Effector memory CD8-positive, alpha-beta T cell (primary cell): ENCODE measurements at regions not wholly inside any gene's neighbourhood (a gene's known extent, or its start where the extent isn't known, plus 50 kb on each side); places are given as distances from the start of the nearest gene placed in this dataset.

Experiments
- ATAC-seq: fragments of 150-1000 bp; cut with Tn5 transposase; replicated peaks from 2 replicates; pipeline ENCODE4 v1.10.0; 2021; ENCODE audit warnings: mild to moderate bottlenecking, moderate library complexity
- DNase-seq, 3 experiments: peaks; one replicate each; pipeline ENCODE4 v3.0.0; 2021
- H3K27ac Mint-ChIP-seq, 2 donors: one replicate each; pipeline ENCODE4 v1.8.0; 2022; ENCODE audit warnings: mild to moderate bottlenecking in 2 of 2, mixed read lengths in 2 of 2, moderate library complexity in 2 of 2
- H3K27me3 Mint-ChIP-seq, 2 donors: one replicate each; pipeline ENCODE4 v1.8.0; 2022; ENCODE audit warnings: mixed read lengths in 2 of 2
- H3K36me3 Mint-ChIP-seq: one replicate; pipeline ENCODE4 v1.8.0; 2022; ENCODE audit warnings: mild to moderate bottlenecking, moderate library complexity, mixed read lengths; ENCODE audit not compliant: insufficient read depth
- H3K4me1 Mint-ChIP-seq, 2 donors: one replicate each; pipeline ENCODE4 v1.8.0; 2022; ENCODE audit warnings: low read depth in 2 of 2, mixed read lengths in 2 of 2
- H3K4me3 Mint-ChIP-seq, 2 donors: one replicate each; pipeline ENCODE4 v1.8.0; 2022; ENCODE audit warnings: mild to moderate bottlenecking in 2 of 2, mixed read lengths in 2 of 2, moderate library complexity in 2 of 2
- H3K9me3 Mint-ChIP-seq, 2 donors: one replicate each; pipeline ENCODE4 v1.8.0; 2022; ENCODE audit warnings: mixed read lengths in 2 of 2

DNA sequence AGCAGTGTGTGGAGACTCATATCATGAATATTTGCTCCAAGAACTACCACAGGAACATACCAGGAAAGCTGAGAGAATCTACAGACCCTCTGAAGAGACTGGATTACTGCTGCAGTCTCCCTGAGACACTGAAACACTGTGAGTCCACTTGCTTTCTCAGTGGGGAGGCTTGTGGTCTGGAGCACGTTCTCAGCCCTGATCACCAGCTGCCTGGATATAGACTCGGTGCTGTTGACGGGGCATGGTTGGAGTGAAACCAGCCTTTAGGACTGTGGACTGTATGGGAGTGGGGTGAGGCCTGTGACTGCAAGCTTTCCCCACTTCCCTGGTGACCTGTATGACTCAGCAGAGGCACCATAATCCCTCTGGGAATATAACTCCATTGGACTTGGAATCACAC, 525.8 kb upstream of the FBXO33 start:
- DNase-seq (no peak), ATAC-seq (no peak)
- Mint-ChIP-seq H3K4me3 (no peak overlapping the region), H3K36me3 (no peaks in the 10 kb centered on the region), H3K9me3 (peaks cover 14 to 29% of the 10 kb centered on the region in 2 donors), H3K4me1 (no peaks in the 10 kb centered on the region), H3K27ac (no peak overlapping the region), H3K27me3 (no peaks in the 10 kb centered on the region)

DNA sequence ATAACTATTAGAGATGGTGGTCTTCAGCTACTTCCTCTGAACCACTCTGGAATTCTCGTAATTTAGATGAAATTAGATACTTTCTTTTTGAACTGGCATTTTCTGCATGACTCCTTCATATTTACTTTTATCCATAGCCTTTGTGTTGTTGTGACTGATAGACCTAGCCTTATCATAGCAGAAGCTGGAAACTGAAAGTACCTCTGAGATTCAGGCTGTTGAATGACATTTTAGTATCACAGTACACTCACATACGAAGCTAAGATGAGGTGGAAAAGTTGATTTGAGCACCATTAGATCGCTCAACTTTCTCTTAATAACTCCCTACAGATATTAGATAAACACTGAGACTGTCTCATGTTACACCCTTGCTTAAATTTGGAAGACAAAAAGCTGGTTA, 525.1 kb upstream of the FBXO33 start:
- Mint-ChIP-seq H3K27me3 (no peaks in the 10 kb centered on the region), H3K27ac (no peak overlapping the region), H3K9me3 (peaks cover 16 to 22% of the 10 kb centered on the region in 2 donors), H3K4me3 (no peak overlapping the region), H3K36me3 (no peaks in the 10 kb centered on the region), H3K4me1 (no peaks in the 10 kb centered on the region)
- DNase-seq (no peak), ATAC-seq (no peak)

DNA sequence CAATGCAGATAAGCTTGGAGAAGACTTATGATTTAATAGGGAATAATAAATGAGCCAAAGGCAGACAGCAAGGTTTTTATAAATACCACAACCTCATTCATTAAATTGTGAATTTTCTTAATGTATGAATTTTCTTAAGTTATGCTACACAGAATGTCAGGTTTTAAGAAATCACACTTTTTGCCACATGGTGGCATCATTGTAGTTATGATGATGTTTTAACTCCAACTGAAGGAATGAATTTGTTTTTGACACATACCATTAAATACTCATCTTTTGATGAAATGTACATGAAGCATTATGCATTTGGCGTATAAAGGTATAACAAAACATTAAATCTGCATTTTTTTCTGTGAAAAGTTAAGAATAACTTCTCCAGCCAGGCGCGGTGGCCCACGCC, 524.1 kb upstream of the FBXO33 start:
- no peaks in the 10 kb centered on the region for H3K4me1 Mint-ChIP-seq
- no peaks in the 10 kb centered on the region for H3K27me3 Mint-ChIP-seq
- no peak for ATAC-seq
- H3K9me3 Mint-ChIP-seq = peaks cover 15 to 16% of the 10 kb centered on the region in 2 donors
- H3K36me3 Mint-ChIP-seq = no peaks in the 10 kb centered on the region
- no peak overlapping the region for H3K4me3 Mint-ChIP-seq
- no peak overlapping the region for H3K27ac Mint-ChIP-seq
- no peak for DNase-seq

DNA sequence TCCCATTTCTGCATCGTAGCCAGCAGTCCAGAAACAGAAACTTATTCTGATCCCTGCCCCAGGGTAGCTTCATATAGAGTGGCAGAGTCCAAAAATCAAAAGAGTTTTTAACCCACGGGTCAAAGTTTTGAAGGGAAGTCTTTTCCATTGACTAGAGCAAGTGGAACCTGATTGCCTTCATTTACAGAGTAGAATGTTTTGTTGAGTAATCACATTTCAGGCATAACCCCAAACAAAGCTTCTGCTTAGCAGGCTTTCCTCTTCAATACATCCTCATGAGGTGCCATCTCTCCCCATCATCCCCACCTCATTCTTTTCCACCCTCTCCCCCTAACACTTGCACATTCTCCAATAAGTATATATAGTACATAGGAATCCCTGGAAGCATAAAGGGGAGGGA, 516.0 kb upstream of the FBXO33 start:
- no peaks in the 10 kb centered on the region for H3K4me1 Mint-ChIP-seq
- H3K36me3 Mint-ChIP-seq = no peaks in the 10 kb centered on the region
- peaks cover 8 to 9% of the 10 kb centered on the region in 2 donors for H3K9me3 Mint-ChIP-seq
- H3K27me3 Mint-ChIP-seq = no peaks in the 10 kb centered on the region
- no peak overlapping the region for H3K27ac Mint-ChIP-seq
- no peak for ATAC-seq
- H3K4me3 Mint-ChIP-seq = no peak overlapping the region
- no peak for DNase-seq

DNA sequence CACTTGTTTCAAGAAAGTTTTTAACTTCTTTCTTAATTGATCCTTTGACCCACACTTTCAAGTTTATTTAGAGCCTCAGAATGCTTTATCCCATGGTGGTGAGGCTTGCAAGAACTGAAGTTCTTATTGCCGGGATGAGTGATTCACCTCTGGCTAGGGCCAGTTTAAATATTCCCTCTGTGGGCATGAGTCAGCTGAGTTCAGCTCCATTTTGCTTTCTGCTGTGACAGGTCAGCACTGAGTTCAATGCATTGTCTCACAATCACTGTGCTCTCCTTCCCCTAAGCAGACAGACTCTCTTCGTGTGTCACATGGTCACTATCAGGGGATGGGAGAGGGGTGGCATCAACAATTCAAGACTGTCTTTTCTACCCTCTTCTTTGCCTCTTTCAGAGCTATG, 514.6 kb upstream of the FBXO33 start:
- ATAC-seq = no peak
- no peak overlapping the region for H3K27ac Mint-ChIP-seq
- H3K4me1 Mint-ChIP-seq = no peaks in the 10 kb centered on the region
- no peaks in the 10 kb centered on the region for H3K27me3 Mint-ChIP-seq
- no peaks in the 10 kb centered on the region for H3K36me3 Mint-ChIP-seq
- H3K4me3 Mint-ChIP-seq = no peak overlapping the region
- no peak for DNase-seq
- peaks cover 4 to 9% of the 10 kb centered on the region in 2 donors for H3K9me3 Mint-ChIP-seq

DNA sequence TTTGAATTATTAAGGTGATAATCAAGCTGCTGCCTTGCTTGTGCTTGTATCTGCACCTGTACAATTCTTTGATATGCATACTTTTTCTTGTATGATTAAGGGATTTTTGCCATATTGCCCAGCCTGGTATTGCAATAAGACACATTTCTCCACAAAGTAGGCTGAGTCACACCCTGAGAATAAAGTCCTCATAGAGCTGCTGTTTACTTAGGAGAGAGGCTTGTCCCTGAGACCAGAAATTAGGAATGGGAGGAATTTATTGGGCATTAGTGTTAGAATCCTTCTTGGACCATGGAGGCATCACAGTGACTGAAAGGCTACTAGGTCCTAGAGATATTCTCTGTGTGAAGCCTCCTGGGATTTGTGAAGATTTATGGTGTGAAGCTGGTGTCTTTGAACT, 506.8 kb upstream of the FBXO33 start:
- no peaks in the 10 kb centered on the region for H3K4me1 Mint-ChIP-seq
- H3K4me3 Mint-ChIP-seq = no peak overlapping the region
- no peak overlapping the region for H3K27ac Mint-ChIP-seq
- peaks cover 1 to 10% of the 10 kb centered on the region in 2 donors for H3K9me3 Mint-ChIP-seq
- no peak for ATAC-seq
- no peaks in the 10 kb centered on the region for H3K36me3 Mint-ChIP-seq
- DNase-seq = no peak
- no peaks in the 10 kb centered on the region for H3K27me3 Mint-ChIP-seq

DNA sequence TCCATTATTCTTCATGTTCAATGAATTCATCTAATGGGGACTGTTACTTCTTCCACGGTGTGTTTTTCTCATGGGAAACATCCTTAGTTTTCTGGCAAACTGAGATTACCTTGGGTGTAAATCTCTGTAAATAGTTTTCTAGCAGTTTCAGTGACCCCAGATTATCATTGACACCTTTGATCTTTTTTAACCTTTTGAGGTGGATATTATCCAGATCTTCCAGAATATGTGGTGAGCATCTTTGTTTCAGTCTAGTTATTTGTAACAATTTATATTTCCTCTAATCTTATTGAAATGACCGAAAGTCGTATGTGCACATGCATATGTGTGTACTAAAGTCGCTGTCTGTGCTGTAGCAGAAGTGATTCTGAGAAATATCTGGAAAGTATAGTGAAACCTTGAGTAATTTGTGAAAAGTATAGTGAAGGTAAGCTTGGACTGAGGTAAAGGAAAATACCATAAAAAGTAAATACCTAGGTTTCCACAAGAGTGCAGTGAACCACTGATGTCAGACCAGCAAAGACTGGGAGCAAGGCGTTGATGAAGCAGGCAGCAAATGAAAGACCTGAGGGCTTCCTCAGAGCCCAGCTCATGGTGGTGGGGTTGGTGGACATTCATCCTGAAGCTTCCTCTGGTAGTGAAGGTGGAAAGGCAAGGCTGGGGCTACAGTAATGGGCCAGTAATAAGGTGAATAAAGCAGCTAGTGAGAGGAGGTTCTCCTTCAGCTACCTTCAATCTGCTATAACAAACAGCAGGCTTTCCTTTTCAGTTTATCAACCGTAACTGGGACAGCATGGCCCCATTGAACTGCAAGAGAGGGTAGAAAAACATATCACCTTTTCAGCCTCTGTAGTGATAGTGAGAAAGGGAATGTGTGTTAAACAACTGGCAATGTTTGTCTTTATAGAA, 480.2 kb upstream of the FBXO33 start:
- H3K9me3 Mint-ChIP-seq = peaks cover 3 to 8% of the 10 kb centered on the region in 2 donors
- peaks cover 3% of the 10 kb centered on the region for H3K36me3 Mint-ChIP-seq
- no peak overlapping the region for H3K27ac Mint-ChIP-seq
- H3K4me1 Mint-ChIP-seq = no peaks in the 10 kb centered on the region
- H3K27me3 Mint-ChIP-seq = no peaks in the 10 kb centered on the region
- H3K4me3 Mint-ChIP-seq = no peak overlapping the region
- DNase-seq (no peak), ATAC-seq (no peak)

DNA sequence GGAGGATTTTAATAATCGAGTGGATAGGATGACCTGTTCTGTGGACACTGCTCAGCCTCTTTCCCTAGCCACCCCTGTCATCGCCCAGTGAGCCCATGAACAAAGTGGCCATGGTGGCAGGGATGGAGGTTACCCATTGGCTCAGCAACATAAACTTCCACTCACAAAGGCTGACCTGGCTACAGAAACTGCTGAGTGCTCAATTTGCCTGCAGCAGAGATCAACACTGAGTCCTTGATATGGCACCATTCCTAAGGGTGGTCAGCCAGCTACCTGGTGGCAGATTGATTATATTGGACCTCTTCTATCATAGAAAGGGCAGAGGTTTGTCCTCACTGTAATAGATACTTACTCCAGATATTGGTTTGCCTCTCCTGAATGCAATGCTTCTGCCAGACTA, 465.4 kb upstream of the FBXO33 start:
- Mint-ChIP-seq H3K36me3 (no peaks in the 10 kb centered on the region), H3K4me3 (no peak overlapping the region), H3K4me1 (no peaks in the 10 kb centered on the region), H3K27ac (no peak overlapping the region), H3K9me3 (peaks cover 4 to 22% of the 10 kb centered on the region in 2 donors), H3K27me3 (no peaks in the 10 kb centered on the region)
- DNase-seq (no peak), ATAC-seq (no peak)

DNA sequence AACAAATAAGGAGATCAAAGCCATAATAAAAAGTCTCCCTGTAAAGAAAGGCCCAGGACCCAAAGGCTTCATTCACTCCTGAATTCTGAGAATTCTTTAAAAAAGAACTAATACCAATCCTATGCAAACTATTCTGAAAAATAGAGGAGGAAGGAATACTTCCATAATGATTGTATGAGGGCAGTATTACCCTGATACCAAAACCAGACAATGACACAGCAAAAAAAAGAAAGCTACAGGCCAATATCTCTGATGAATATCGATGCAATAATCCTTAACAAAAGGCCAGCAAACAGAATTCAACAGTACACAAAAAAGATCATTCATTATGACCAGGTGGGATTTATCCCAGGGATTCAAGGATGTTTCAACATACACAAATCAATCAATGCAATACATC, 457.8 kb upstream of the FBXO33 start:
- Mint-ChIP-seq H3K36me3 (no peaks in the 10 kb centered on the region), H3K4me3 (no peak overlapping the region), H3K27me3 (no peaks in the 10 kb centered on the region), H3K9me3 (peaks cover 1 to 24% of the 10 kb centered on the region in 2 donors), H3K27ac (no peak overlapping the region), H3K4me1 (no peaks in the 10 kb centered on the region)
- no peak for DNase-seq
- no peak for ATAC-seq

DNA sequence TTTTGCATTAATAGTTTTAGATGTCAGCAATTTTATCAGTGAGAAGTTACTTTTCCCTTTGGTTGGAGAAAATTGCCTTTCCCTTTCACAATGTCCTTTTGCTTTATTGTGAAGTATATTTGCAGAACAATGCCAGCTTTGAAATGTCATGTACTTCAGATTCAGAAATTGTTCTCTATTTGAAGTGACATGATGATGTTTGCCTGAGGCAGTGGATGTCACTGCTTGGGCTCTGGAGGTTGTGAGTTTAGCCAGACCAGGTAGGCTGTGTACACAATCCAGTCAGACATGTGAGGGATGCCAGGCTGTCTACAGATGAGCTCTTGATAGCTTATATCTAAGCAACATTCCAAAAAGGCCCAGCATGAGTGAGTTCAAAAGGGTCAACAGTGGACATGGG, 451.9 kb upstream of the FBXO33 start:
- Mint-ChIP-seq H3K36me3 (no peaks in the 10 kb centered on the region), H3K27ac (no peak overlapping the region), H3K4me1 (no peaks in the 10 kb centered on the region), H3K9me3 (peaks cover 3 to 8% of the 10 kb centered on the region in 2 donors), H3K4me3 (no peak overlapping the region), H3K27me3 (no peaks in the 10 kb centered on the region)
- DNase-seq (no peak), ATAC-seq (no peak)

DNA sequence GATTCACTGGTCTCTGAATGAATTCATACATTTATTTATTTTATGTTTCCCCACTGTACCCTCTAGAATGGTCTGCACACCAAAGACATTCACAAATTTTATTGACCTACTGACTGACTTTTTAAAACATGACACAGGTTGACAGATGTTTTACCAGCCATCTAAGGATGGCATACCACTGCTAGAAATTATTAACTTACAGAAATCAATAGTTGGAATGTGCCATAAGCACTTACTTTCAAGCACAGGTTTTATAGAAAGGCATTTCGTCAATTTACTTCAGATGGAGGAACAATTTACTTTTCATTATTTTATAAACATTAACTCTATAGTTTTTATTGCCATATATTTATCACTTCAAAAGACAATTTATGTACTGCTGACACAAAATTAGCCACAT, 448.7 kb upstream of the FBXO33 start:
- no peak overlapping the region for H3K4me3 Mint-ChIP-seq
- no peaks in the 10 kb centered on the region for H3K36me3 Mint-ChIP-seq
- H3K4me1 Mint-ChIP-seq = no peaks in the 10 kb centered on the region
- H3K27me3 Mint-ChIP-seq = no peaks in the 10 kb centered on the region
- DNase-seq (no peak), ATAC-seq (no peak)
- H3K27ac Mint-ChIP-seq = no peak overlapping the region
- H3K9me3 Mint-ChIP-seq = peaks cover under 1 to 8% of the 10 kb centered on the region in 2 donors

DNA sequence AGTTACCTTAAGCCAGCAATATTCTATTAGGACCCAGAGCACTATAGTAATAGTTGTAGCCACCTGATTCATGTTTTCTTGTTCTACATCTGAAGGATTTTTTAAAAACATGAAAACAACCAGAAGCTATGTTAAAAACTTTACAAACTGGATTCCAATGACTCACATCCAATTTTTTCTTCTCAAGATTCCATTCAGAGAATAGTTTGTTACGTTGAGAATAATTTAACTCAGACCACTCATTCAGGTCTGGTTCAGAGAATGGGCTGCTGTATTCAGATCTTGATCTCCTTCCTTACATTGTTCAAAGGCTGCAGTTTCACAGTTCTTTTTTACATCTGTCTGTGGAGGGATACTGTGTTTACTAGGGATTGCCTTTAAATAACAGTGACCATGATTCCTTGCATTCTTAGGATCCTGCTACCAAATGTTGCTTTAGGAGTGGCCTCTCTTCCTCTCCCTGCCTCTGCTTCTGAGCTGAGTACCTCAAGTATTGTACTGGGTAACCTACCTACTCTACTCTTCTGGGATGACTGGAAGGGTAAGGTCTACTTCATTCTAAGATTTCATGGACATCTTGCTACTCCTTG, 448.0 kb upstream of the FBXO33 start:
- Mint-ChIP-seq H3K27ac (no peak overlapping the region), H3K4me1 (no peaks in the 10 kb centered on the region), H3K36me3 (no peaks in the 10 kb centered on the region), H3K4me3 (no peak overlapping the region), H3K9me3 (peaks cover 8 to 11% of the 10 kb centered on the region in 2 donors), H3K27me3 (no peaks in the 10 kb centered on the region)
- DNase-seq (no peak), ATAC-seq (no peak)

DNA sequence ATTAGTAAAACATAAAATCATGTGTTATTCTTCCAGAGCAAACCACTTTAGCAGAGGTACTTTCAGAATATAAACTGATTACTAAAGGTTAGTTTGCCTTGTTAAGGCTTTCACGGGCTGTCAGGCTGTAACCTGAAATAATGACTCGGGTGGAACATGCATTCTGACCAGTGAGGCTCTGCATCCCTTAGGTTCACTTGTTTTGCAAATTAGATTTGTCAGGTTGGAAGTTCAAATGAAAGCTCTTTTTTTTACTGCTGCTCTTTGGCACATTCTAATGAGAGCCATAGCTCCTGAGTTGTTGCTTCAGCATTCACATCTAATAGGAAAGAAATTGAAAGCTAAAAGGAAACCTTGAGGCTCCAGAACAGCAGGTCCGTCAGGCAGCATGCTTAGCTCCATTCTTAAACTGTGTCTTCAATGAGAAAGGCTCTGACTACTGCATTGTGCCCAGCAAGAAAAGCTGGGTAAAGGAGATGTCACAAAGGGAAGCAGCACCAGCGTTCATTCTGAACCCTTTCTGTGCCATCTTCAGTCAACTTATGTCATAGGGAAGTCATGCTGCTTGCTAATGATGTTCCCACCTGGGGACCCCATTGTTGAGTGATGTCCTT, 445.5 kb upstream of the FBXO33 start:
- ATAC-seq (no peak), DNase-seq (no peak)
- Mint-ChIP-seq H3K9me3 (peaks cover 8 to 9% of the 10 kb centered on the region in 2 donors), H3K27ac (no peak overlapping the region), H3K4me3 (no peak overlapping the region), H3K36me3 (no peaks in the 10 kb centered on the region), H3K27me3 (no peaks in the 10 kb centered on the region), H3K4me1 (no peaks in the 10 kb centered on the region)

DNA sequence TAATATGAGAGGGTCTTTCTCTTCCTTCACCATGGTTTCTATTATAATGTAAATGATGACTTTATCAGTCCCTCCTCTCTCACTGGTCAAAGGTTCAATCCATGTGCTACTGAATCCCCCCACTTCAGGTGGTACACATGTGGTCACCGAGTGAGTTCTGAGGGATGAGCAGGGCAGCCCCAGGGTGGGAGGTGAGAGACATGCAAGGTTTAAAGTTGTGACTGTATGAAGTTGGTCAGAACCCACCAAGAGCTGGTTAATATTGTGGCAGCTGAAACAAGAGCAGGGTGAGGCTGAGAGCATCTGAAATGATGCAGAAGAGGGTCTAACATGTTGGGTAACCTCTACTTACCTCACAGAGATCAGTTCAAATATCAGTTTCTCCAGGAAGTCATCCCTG, 444.7 kb upstream of the FBXO33 start:
- Mint-ChIP-seq H3K27ac (no peak overlapping the region), H3K9me3 (peaks cover 8 to 9% of the 10 kb centered on the region in 2 donors), H3K27me3 (no peaks in the 10 kb centered on the region), H3K4me3 (no peak overlapping the region), H3K4me1 (no peaks in the 10 kb centered on the region), H3K36me3 (no peaks in the 10 kb centered on the region)
- no peak for ATAC-seq
- no peak for DNase-seq
